Activated T-cell treated with anti-CD3 and anti-CD28 coated beads, Interleukin-2, amount 50 U/mL, for 72 hours (primary cell): ENCODE measurements at regions not wholly inside any gene's neighbourhood (a gene's known extent, or its start where the extent isn't known, plus 50 kb on each side); places are given as distances from the start of the nearest gene placed in this dataset.

Source experiments
- ATAC-seq, 2 donors: fragments of 150-1000 bp; cut with Tn5 transposase; replicated peaks in 1 of 2; 2 replicates each; pipeline ENCODE4 v1.10.0; 2021; ENCODE audit warnings: moderate library complexity in 2 of 2, mild to moderate bottlenecking in 1 of 2
- DNase-seq, 2 donors: peaks; one replicate each; pipeline ENCODE4 v3.0.0; 2021 to 2022; ENCODE audit warnings: mixed read lengths in 1 of 2
- H3K27ac Mint-ChIP-seq: one replicate; pipeline ENCODE4 v1.8.0; 2022; ENCODE audit warnings: mild to moderate bottlenecking, moderate library complexity, mixed read lengths
- H3K27me3 Mint-ChIP-seq: one replicate; pipeline ENCODE4 v1.8.0; 2022; ENCODE audit warnings: low read depth, mixed read lengths
- H3K36me3 Mint-ChIP-seq, 2 donors: one replicate each; pipeline ENCODE4 v1.8.0; 2022; ENCODE audit warnings: mixed read lengths in 2 of 2, mild to moderate bottlenecking in 1 of 2; ENCODE audit not compliant: insufficient read depth in 2 of 2
- H3K4me1 Mint-ChIP-seq: one replicate; pipeline ENCODE4 v1.8.0; 2022; ENCODE audit warnings: low read depth, mixed read lengths
- H3K4me3 Mint-ChIP-seq, 2 donors: one replicate each; pipeline ENCODE4 v1.8.0; 2022; ENCODE audit warnings: mild to moderate bottlenecking in 2 of 2, mixed read lengths in 2 of 2, moderate library complexity in 2 of 2
- H3K9me3 Mint-ChIP-seq, 2 donors: one replicate each; pipeline ENCODE4 v1.8.0; 2022; ENCODE audit warnings: mixed read lengths in 2 of 2

- peaks cover 0 to under 1% of the 10 kb centered on the region in 2 donors for H3K9me3 Mint-ChIP-seq
- no peaks in the 10 kb centered on the region for H3K27me3 Mint-ChIP-seq
- DNase-seq (no peak), ATAC-seq (no peak)
- H3K4me1 Mint-ChIP-seq, result no peaks in the 10 kb centered on the region
- no peaks in the 10 kb centered on the region for H3K36me3 Mint-ChIP-seq
- no peak overlapping the region for H3K4me3 Mint-ChIP-seq
- H3K27ac Mint-ChIP-seq, result no peak overlapping the region
Measured at GRCh38 chr5:23579566-23579965, 72.2 kb downstream of the PRDM9 start.

GRCh38 chr5:23583081-23583480, 75.7 kb downstream of the PRDM9 start:
- Mint-ChIP-seq H3K4me3 (no peak overlapping the region), H3K9me3 (peaks cover 0 to 2% of the 10 kb centered on the region in 2 donors), H3K36me3 (no peaks in the 10 kb centered on the region), H3K4me1 (no peaks in the 10 kb centered on the region), H3K27ac (no peak overlapping the region), H3K27me3 (no peaks in the 10 kb centered on the region)
- ATAC-seq (no peak), DNase-seq (no peak)

- Mint-ChIP-seq H3K27ac (no peak overlapping the region), H3K4me1 (no peaks in the 10 kb centered on the region), H3K4me3 (no peak overlapping the region), H3K36me3 (no peaks in the 10 kb centered on the region), H3K9me3 (peaks cover 4 to 5% of the 10 kb centered on the region in 2 donors), H3K27me3 (no peaks in the 10 kb centered on the region)
- ATAC-seq (no peak), DNase-seq (no peak)
Measured at GRCh38 chr5:23588841-23589326, 81.5 kb downstream of the PRDM9 start.

- Mint-ChIP-seq H3K4me3 (no peak overlapping the region), H3K27me3 (no peaks in the 10 kb centered on the region), H3K4me1 (no peaks in the 10 kb centered on the region), H3K9me3 (peaks cover 4 to 5% of the 10 kb centered on the region in 2 donors), H3K27ac (no peak overlapping the region), H3K36me3 (no peaks in the 10 kb centered on the region)
- DNase-seq (no peak), ATAC-seq (no peak)
Measured at GRCh38 chr5:23591250-23591649, 83.8 kb downstream of the PRDM9 start.

GRCh38 chr5:23606927-23607326, 99.5 kb downstream of the PRDM9 start:
- no peak for DNase-seq
- ATAC-seq, result no peak
- peaks cover 3 to 8% of the 10 kb centered on the region in 2 donors for H3K9me3 Mint-ChIP-seq
- no peak overlapping the region for H3K27ac Mint-ChIP-seq
- H3K36me3 Mint-ChIP-seq, result no peaks in the 10 kb centered on the region
- no peak overlapping the region for H3K4me3 Mint-ChIP-seq
- no peaks in the 10 kb centered on the region for H3K27me3 Mint-ChIP-seq
- no peaks in the 10 kb centered on the region for H3K4me1 Mint-ChIP-seq

- no peak overlapping the region for H3K27ac Mint-ChIP-seq
- ATAC-seq, result no peak
- no peaks in the 10 kb centered on the region for H3K36me3 Mint-ChIP-seq
- H3K4me1 Mint-ChIP-seq, result no peaks in the 10 kb centered on the region
- H3K4me3 Mint-ChIP-seq, result no peak overlapping the region
- peaks cover 4 to 16% of the 10 kb centered on the region in 2 donors for H3K9me3 Mint-ChIP-seq
- no peaks in the 10 kb centered on the region for H3K27me3 Mint-ChIP-seq
- DNase-seq, result no peak
Measured at GRCh38 chr5:23612701-23613100, 105.3 kb downstream of the PRDM9 start.

- no peaks in the 10 kb centered on the region for H3K27me3 Mint-ChIP-seq
- DNase-seq, result no peak
- no peaks in the 10 kb centered on the region for H3K36me3 Mint-ChIP-seq
- peaks cover 3 to 13% of the 10 kb centered on the region in 2 donors for H3K9me3 Mint-ChIP-seq
- H3K4me3 Mint-ChIP-seq, result no peak overlapping the region
- no peaks in the 10 kb centered on the region for H3K4me1 Mint-ChIP-seq
- no peak overlapping the region for H3K27ac Mint-ChIP-seq
- ATAC-seq, result no peak
Measured at GRCh38 chr5:23613566-23613965, 106.2 kb downstream of the PRDM9 start.

- H3K27me3 Mint-ChIP-seq, result no peaks in the 10 kb centered on the region
- H3K4me3 Mint-ChIP-seq, result no peak overlapping the region
- no peak for ATAC-seq
- H3K27ac Mint-ChIP-seq, result no peak overlapping the region
- peaks cover 3 to 13% of the 10 kb centered on the region in 2 donors for H3K9me3 Mint-ChIP-seq
- no peaks in the 10 kb centered on the region for H3K36me3 Mint-ChIP-seq
- DNase-seq, result no peak
- H3K4me1 Mint-ChIP-seq, result no peaks in the 10 kb centered on the region
Measured at GRCh38 chr5:23614422-23614821, 107.0 kb downstream of the PRDM9 start.

- DNase-seq (no peak), ATAC-seq (no peak)
- no peak overlapping the region for H3K27ac Mint-ChIP-seq
- no peaks in the 10 kb centered on the region for H3K36me3 Mint-ChIP-seq
- H3K4me1 Mint-ChIP-seq, result no peaks in the 10 kb centered on the region
- H3K27me3 Mint-ChIP-seq, result no peaks in the 10 kb centered on the region
- H3K9me3 Mint-ChIP-seq, result peaks cover 0 to 1% of the 10 kb centered on the region in 2 donors
- H3K4me3 Mint-ChIP-seq, result no peak overlapping the region
Measured at GRCh38 chr5:23626961-23627360, 119.6 kb downstream of the PRDM9 start.

- Mint-ChIP-seq H3K27me3 (no peaks in the 10 kb centered on the region), H3K9me3 (peaks cover 0 to 1% of the 10 kb centered on the region in 2 donors), H3K4me1 (no peaks in the 10 kb centered on the region), H3K36me3 (no peaks in the 10 kb centered on the region), H3K4me3 (no peak overlapping the region), H3K27ac (no peak overlapping the region)
- no peak for ATAC-seq
- DNase-seq, result no peak
Measured at GRCh38 chr5:23627976-23628375, 120.6 kb downstream of the PRDM9 start.

GRCh38 chr5:23629396-23629795, 122.0 kb downstream of the PRDM9 start:
- Mint-ChIP-seq H3K36me3 (no peaks in the 10 kb centered on the region), H3K27me3 (no peaks in the 10 kb centered on the region), H3K4me3 (no peak overlapping the region), H3K9me3 (peaks cover 0 to 1% of the 10 kb centered on the region in 2 donors), H3K27ac (no peak overlapping the region), H3K4me1 (no peaks in the 10 kb centered on the region)
- ATAC-seq, result no peak
- no peak for DNase-seq

- no peak overlapping the region for H3K27ac Mint-ChIP-seq
- no peaks in the 10 kb centered on the region for H3K4me1 Mint-ChIP-seq
- no peak for DNase-seq
- H3K27me3 Mint-ChIP-seq, result no peaks in the 10 kb centered on the region
- peaks cover 1 to 2% of the 10 kb centered on the region in 2 donors for H3K9me3 Mint-ChIP-seq
- H3K36me3 Mint-ChIP-seq, result no peaks in the 10 kb centered on the region
- H3K4me3 Mint-ChIP-seq, result no peak overlapping the region
- ATAC-seq, result no peak
Measured at GRCh38 chr5:23631302-23632045, 124.1 kb downstream of the PRDM9 start.

GRCh38 chr5:23635938-23636337, 128.5 kb downstream of the PRDM9 start:
- ATAC-seq (no peak), DNase-seq (no peak)
- no peaks in the 10 kb centered on the region for H3K36me3 Mint-ChIP-seq
- no peak overlapping the region for H3K4me3 Mint-ChIP-seq
- no peaks in the 10 kb centered on the region for H3K27me3 Mint-ChIP-seq
- H3K9me3 Mint-ChIP-seq, result peaks cover 2 to 10% of the 10 kb centered on the region in 2 donors
- H3K4me1 Mint-ChIP-seq, result no peaks in the 10 kb centered on the region
- no peak overlapping the region for H3K27ac Mint-ChIP-seq

- no peak for ATAC-seq
- Mint-ChIP-seq H3K4me1 (no peaks in the 10 kb centered on the region), H3K27me3 (no peaks in the 10 kb centered on the region), H3K27ac (no peak overlapping the region), H3K9me3 (peaks cover 9 to 14% of the 10 kb centered on the region in 2 donors), H3K36me3 (no peaks in the 10 kb centered on the region), H3K4me3 (no peak overlapping the region)
- DNase-seq, result no peak
Measured at GRCh38 chr5:23639326-23639725, 131.9 kb downstream of the PRDM9 start.
